OCI-LY3 (cell line): ENCODE measurements at regions not wholly inside any gene's neighbourhood (a gene's known extent, or its start where the extent isn't known, plus 50 kb on each side); places are given as distances from the start of the nearest gene placed in this dataset.

Experiments
- H2AFZ ChIP-seq: fragments of 200-600, 300-600 bp; shearing (Covaris generic); 2 replicates; pipeline ENCODE4 v1.6.0; 2014; ENCODE audit warnings: antibody characterized with exemption, low read depth, low read length
- H3K27ac ChIP-seq: fragments of 200-600, 300-600 bp; sonication (generic); 2 replicates; pipeline ENCODE4 v1.5.1; 2014; ENCODE audit warnings: mild to moderate bottlenecking, low read length, moderate library complexity, mixed read lengths
- H3K27me3 ChIP-seq: fragments of 200-600, 300-600 bp; sonication (generic); 2 replicates; pipeline ENCODE4 v1.6.1; 2014; ENCODE audit warnings: low read depth, low read length, mixed read lengths
- H3K36me3 ChIP-seq: fragments of 200-600, 300-600 bp; sonication (generic); replicated peaks from 2 replicates; pipeline ENCODE3; 2014; ENCODE audit warnings: low read depth, low read length, mixed read lengths
- H3K4me1 ChIP-seq: fragments of 300-600, 200-600 bp; sonication (generic); 2 replicates; pipeline ENCODE4 v1.6.1; 2014; ENCODE audit warnings: low read length, mixed read lengths
- H3K4me2 ChIP-seq: fragments of 200-600, 300-600 bp; sonication (generic); 2 replicates; pipeline ENCODE4 v1.6.1; 2014; ENCODE audit warnings: low read length, mixed read lengths
- H3K4me3 ChIP-seq: fragments of 300-600, 200-600 bp; sonication (generic); 2 replicates; pipeline ENCODE4 v1.5.1; 2014; ENCODE audit warnings: antibody characterized with exemption, mild to moderate bottlenecking, low read length, moderate library complexity
- H3K79me2 ChIP-seq: fragments of 300-600, 200-600 bp; shearing (Covaris generic); 2 replicates; pipeline ENCODE4 v1.6.1; 2014; ENCODE audit warnings: mild to moderate bottlenecking, low read length, mixed read lengths
- H3K9ac ChIP-seq: fragments of 300-600, 200-600 bp; shearing (Covaris generic); 2 replicates; pipeline ENCODE4 v1.6.0; 2014; ENCODE audit warnings: mild to moderate bottlenecking, low read length, moderate library complexity
- H3K9me3 ChIP-seq: fragments of 200-600, 300-600 bp; shearing (Covaris generic); 2 replicates; pipeline ENCODE4 v1.6.1; 2014; ENCODE audit warnings: low read length, mixed read lengths; ENCODE audit not compliant: insufficient read depth
- H4K20me1 ChIP-seq: fragments of 200-600, 300-600 bp; sonication (generic); 2 replicates; pipeline ENCODE4 v1.6.1; 2016; ENCODE audit warnings: low read length, mixed read lengths; ENCODE audit not compliant: insufficient read depth
- CTCF ChIP-seq: fragments of 200-600, 300-600 bp; sonication (generic); IDR thresholded peaks from 2 replicates; pipeline ENCODE4 v1.5.1; 2014; ENCODE audit warnings: antibody characterized with exemption, low read length, low read depth
- EZH2phosphoT487 ChIP-seq: fragments of 200-600 bp; shearing (Covaris generic); IDR thresholded peaks from 2 replicates; pipeline ENCODE4 v1.6.1; 2018; ENCODE audit warnings: antibody characterized with exemption, mixed run types, low read depth

- Histone ChIP-seq H3K36me3 (no peaks in the 10 kb centered on the region), H3K27ac (no peak overlapping the region), H3K4me3 (no peak overlapping the region), H2AFZ (no peak overlapping the region), H3K9ac (no peak overlapping the region), H3K4me2 (no peak overlapping the region), H3K27me3 (peaks cover 69% of the 10 kb centered on the region), H3K79me2 (no peaks in the 10 kb centered on the region), H3K9me3 (no peaks in the 10 kb centered on the region), H4K20me1 (no peaks in the 10 kb centered on the region), H3K4me1 (no peaks in the 10 kb centered on the region)
- TF ChIP-seq CTCF (no peak), EZH2phosphoT487 (no peak)
Measured at GRCh38 chr3:71849681-71850080, 64.7 kb upstream of the PROK2 start.

GRCh38 chr3:71847794-71848193, 62.8 kb upstream of the PROK2 start:
- Histone ChIP-seq H3K9ac (no peak overlapping the region), H2AFZ (no peak overlapping the region), H3K36me3 (no peaks in the 10 kb centered on the region), H3K4me3 (no peak overlapping the region), H3K27ac (no peak overlapping the region), H3K27me3 (peaks cover 68% of the 10 kb centered on the region), H3K4me1 (no peaks in the 10 kb centered on the region), H3K9me3 (no peaks in the 10 kb centered on the region), H4K20me1 (no peaks in the 10 kb centered on the region), H3K4me2 (no peak overlapping the region), H3K79me2 (no peaks in the 10 kb centered on the region)
- TF ChIP-seq EZH2phosphoT487 (no peak), CTCF (no peak)

- Histone ChIP-seq H3K27ac (no peak overlapping the region), H3K9ac (no peak overlapping the region), H2AFZ (no peak overlapping the region), H3K9me3 (no peaks in the 10 kb centered on the region), H3K79me2 (no peaks in the 10 kb centered on the region), H3K36me3 (no peaks in the 10 kb centered on the region), H3K4me1 (no peaks in the 10 kb centered on the region), H3K27me3 (peaks cover 64% of the 10 kb centered on the region), H3K4me3 (no peak overlapping the region), H4K20me1 (no peaks in the 10 kb centered on the region), H3K4me2 (no peak overlapping the region)
- TF ChIP-seq EZH2phosphoT487, result no peak
- no peak for TF ChIP-seq CTCF
Measured at GRCh38 chr3:71846185-71846584, 61.2 kb upstream of the PROK2 start.

- TF ChIP-seq CTCF (no peak), EZH2phosphoT487 (no peak)
- no peak overlapping the region for H3K4me2 ChIP-seq
- H3K4me1 ChIP-seq, result no peaks in the 10 kb centered on the region
- no peaks in the 10 kb centered on the region for H3K9me3 ChIP-seq
- peaks cover 54% of the 10 kb centered on the region for H3K27me3 ChIP-seq
- H3K27ac ChIP-seq, result no peak overlapping the region
- no peak overlapping the region for H2AFZ ChIP-seq
- no peaks in the 10 kb centered on the region for H3K36me3 ChIP-seq
- H3K9ac ChIP-seq, result no peak overlapping the region
- no peaks in the 10 kb centered on the region for H4K20me1 ChIP-seq
- no peaks in the 10 kb centered on the region for H3K79me2 ChIP-seq
- H3K4me3 ChIP-seq, result no peak overlapping the region
Measured at GRCh38 chr3:71843071-71843470, 58.1 kb upstream of the PROK2 start.
